Activated CD4-positive, alpha-beta T cell treated with anti-CD3 and anti-CD28 coated beads, Interleukin-10, Interleukin-2, amounts not matched to agents 100 ng/mL and 50 ng/mL, durations not matched to agents 16 hours and 8 hours (primary cell): ENCODE measurements at regions not wholly inside any gene's neighbourhood (a gene's known extent, or its start where the extent isn't known, plus 50 kb on each side); places are given as distances from the start of the nearest gene placed in this dataset.

Source experiments
- DNase-seq: peaks from one replicate; pipeline ENCODE4 v3.0.0-alpha.2; 2020

GRCh38 chr13:30107121-30107520 lies 200.2 kb downstream of the KATNAL1 start:
- DNase-seq: no peak

- no peak for DNase-seq
These were observed 202.0 kb downstream of the KATNAL1 start for GRCh38 chr13:30105381-30105780.

- DNase-seq: no peak
These were observed 204.1 kb downstream of the KATNAL1 start for GRCh38 chr13:30103161-30103840.

- no peak for DNase-seq
These were observed 207.1 kb downstream of the KATNAL1 start for GRCh38 chr13:30100226-30100625.

GRCh38 chr13:30097701-30098100 lies 209.7 kb downstream of the KATNAL1 start:
- no peak for DNase-seq

GRCh38 chr13:30097089-30097488 lies 210.3 kb downstream of the KATNAL1 start:
- DNase-seq: peak; percentile 16

- no peak for DNase-seq
These were observed 213.3 kb downstream of the KATNAL1 start for GRCh38 chr13:30094015-30094414.

GRCh38 chr13:30093236-30093635 lies 214.1 kb downstream of the KATNAL1 start:
- DNase-seq: no peak

GRCh38 chr13:30091691-30092090 lies 215.7 kb downstream of the KATNAL1 start:
- no peak for DNase-seq

GRCh38 chr13:30091035-30091434 lies 216.3 kb downstream of the KATNAL1 start:
- DNase-seq: no peak

GRCh38 chr13:30088312-30088855 lies 219.0 kb downstream of the KATNAL1 start:
- no peak for DNase-seq

GRCh38 chr13:30085087-30085486 lies 222.3 kb downstream of the KATNAL1 start:
- no peak for DNase-seq

- DNase-seq: no peak
These were observed 225.0 kb downstream of the KATNAL1 start for GRCh38 chr13:30082391-30082790.

GRCh38 chr13:30081331-30081730 lies 226.0 kb downstream of the KATNAL1 start:
- DNase-seq: no peak

GRCh38 chr13:30079501-30079900 lies 227.8 kb downstream of the KATNAL1 start:
- no peak for DNase-seq

- no peak for DNase-seq
These were observed 227.6 kb upstream of the UBL3 start for GRCh38 chr13:30078059-30078458.

GRCh38 chr13:30077240-30077735 lies 226.9 kb upstream of the UBL3 start:
- DNase-seq: no peak

- DNase-seq: no peak
These were observed 224.7 kb upstream of the UBL3 start for GRCh38 chr13:30074955-30075614.

- no peak for DNase-seq
These were observed 224.0 kb upstream of the UBL3 start for GRCh38 chr13:30074431-30074830.

GRCh38 chr13:30072818-30073186 lies 222.4 kb upstream of the UBL3 start:
- DNase-seq: no peak

- no peak for DNase-seq
These were observed 221.8 kb upstream of the UBL3 start for GRCh38 chr13:30071969-30072817.

GRCh38 chr13:30065181-30065580 lies 214.8 kb upstream of the UBL3 start:
- DNase-seq: no peak

- no peak for DNase-seq
These were observed 213.5 kb upstream of the UBL3 start for GRCh38 chr13:30063892-30064291.
